OCI-LY1 (cell line): ENCODE measurements at regions not wholly inside any gene's neighbourhood (a gene's known extent, or its start where the extent isn't known, plus 50 kb on each side); places are given as distances from the start of the nearest gene placed in this dataset.

Experiments
- H2AFZ ChIP-seq: fragments of 200-600 bp; sonication (generic), shearing (Covaris generic); 2 replicates; pipeline ENCODE4 v1.6.0; 2014; ENCODE audit warnings: antibody characterized with exemption, mild to moderate bottlenecking, low read length
- H3F3A ChIP-seq: fragments of 200-600 bp; sonication (generic), shearing (Covaris generic); 2 replicates; pipeline ENCODE4 v1.6.0; 2014; ENCODE audit warnings: mild to moderate bottlenecking, antibody characterized with exemption, low read length, moderate library complexity; ENCODE audit not compliant: insufficient read depth
- H3K27ac ChIP-seq: fragments of 200-600 bp; sonication (generic); 2 replicates; pipeline ENCODE4 v1.5.1; 2014; ENCODE audit warnings: low read length, mixed run types, mild to moderate bottlenecking, low read depth; ENCODE audit not compliant: poor library complexity, severe bottlenecking
- H3K27me3 ChIP-seq: fragments of 200-600 bp; sonication (generic); 2 replicates; pipeline ENCODE4 v1.6.0; 2014; ENCODE audit warnings: antibody characterized with exemption, mild to moderate bottlenecking, low read length, moderate library complexity; ENCODE audit not compliant: insufficient read depth
- H3K36me3 ChIP-seq: fragments of 200-600 bp; sonication (generic); 2 replicates; pipeline ENCODE4 v1.6.1; 2014; ENCODE audit warnings: mild to moderate bottlenecking, antibody characterized with exemption, low read length, moderate library complexity, mixed read lengths; ENCODE audit not compliant: insufficient read depth
- H3K4me1 ChIP-seq: fragments of 200-600 bp; sonication (generic); 2 replicates; pipeline ENCODE4 v1.5.1; 2014; ENCODE audit warnings: mild to moderate bottlenecking, low read length, moderate library complexity; ENCODE audit not compliant: insufficient read depth, severe bottlenecking
- H3K4me2 ChIP-seq: fragments of 200-600 bp; sonication (generic), shearing (Covaris generic); 2 replicates; pipeline ENCODE4 v1.6.1; 2014; ENCODE audit warnings: low read length
- H3K4me3 ChIP-seq: fragments of 200-600 bp; sonication (generic); 2 replicates; pipeline ENCODE4 v1.5.1; 2014; ENCODE audit warnings: low read length, low read depth, mild to moderate bottlenecking, mixed read lengths; ENCODE audit not compliant: poor library complexity, severe bottlenecking
- H3K79me2 ChIP-seq: fragments of 200-600 bp; shearing (Covaris generic); 2 replicates; pipeline ENCODE4 v1.6.1; 2016; ENCODE audit warnings: mixed run types, low read length, mixed read lengths; ENCODE audit not compliant: insufficient read depth
- H3K9ac ChIP-seq: fragments of 200-600 bp; sonication (generic), shearing (Covaris generic); 2 replicates; pipeline ENCODE4 v1.6.1; 2014; ENCODE audit warnings: mild to moderate bottlenecking, low read length, mixed read lengths
- H3K9me2 ChIP-seq: fragments of 200-600 bp; sonication (generic), shearing (Covaris generic); 2 replicates; pipeline ENCODE4 v1.6.1; 2014; ENCODE audit warnings: low read depth, mild to moderate bottlenecking, low read length, mixed read lengths
- H3K9me3 ChIP-seq: fragments of 200-600 bp; shearing (Covaris generic); 2 replicates; pipeline ENCODE4 v1.6.1; 2014; ENCODE audit warnings: low read length, mixed read lengths
- H4K20me1 ChIP-seq: fragments of 200-600 bp; sonication (generic), shearing (Covaris generic); 2 replicates; pipeline ENCODE4 v1.6.0; 2016; ENCODE audit warnings: mild to moderate bottlenecking, low read length; ENCODE audit not compliant: insufficient read depth
- EZH2 ChIP-seq: fragments of 200-600 bp; sonication (generic), shearing (Covaris generic); IDR thresholded peaks from 2 replicates; pipeline ENCODE4 v1.8.0; 2017; ENCODE audit warnings: borderline replicate concordance, mixed run types, mild to moderate bottlenecking, antibody characterized with exemption, low read length, moderate library complexity, mixed read lengths
- TF ChIP-seq, protein P1 (sequence below): fragments of 200-600 bp; sonication (generic), shearing (Covaris generic); IDR thresholded peaks from 2 replicates; pipeline ENCODE4 v1.5.1; 2017; ENCODE audit warnings: mild to moderate bottlenecking, antibody characterized with exemption, low read length, moderate library complexity, mixed read lengths

DNA sequence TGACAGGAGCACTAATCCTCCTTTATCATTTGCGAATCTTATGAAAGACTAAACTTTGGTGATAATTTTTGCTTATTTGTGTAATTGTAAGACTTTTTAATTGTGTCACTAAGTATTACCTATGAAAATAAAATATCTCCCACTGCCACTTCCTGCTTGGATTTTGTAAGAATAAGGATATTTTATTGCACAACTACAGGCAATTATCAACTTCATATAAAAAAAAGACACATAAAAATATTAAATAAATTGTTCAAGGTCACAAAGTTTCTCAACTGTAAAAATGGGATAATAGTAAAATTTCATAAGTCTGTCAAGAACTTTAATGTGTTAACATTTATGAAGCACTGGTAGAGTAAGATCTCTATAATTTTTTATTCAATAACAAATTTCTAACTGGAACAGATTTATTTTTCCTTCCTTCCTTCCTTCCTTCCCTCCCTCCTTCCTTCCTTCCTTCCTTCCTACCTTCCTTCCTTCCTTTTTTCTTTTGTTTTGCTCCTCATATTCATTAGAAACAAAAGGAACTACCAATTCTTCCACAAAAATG lies 527.6 kb upstream of the FAM47C start:
- H3K9me2 ChIP-seq, result no peaks in the 10 kb centered on the region
- H3K9me3 ChIP-seq, result no peaks in the 10 kb centered on the region
- H3K4me1 ChIP-seq, result no peaks in the 10 kb centered on the region
- H3K9ac ChIP-seq, result no peak overlapping the region
- TF ChIP-seq, protein P1, sequence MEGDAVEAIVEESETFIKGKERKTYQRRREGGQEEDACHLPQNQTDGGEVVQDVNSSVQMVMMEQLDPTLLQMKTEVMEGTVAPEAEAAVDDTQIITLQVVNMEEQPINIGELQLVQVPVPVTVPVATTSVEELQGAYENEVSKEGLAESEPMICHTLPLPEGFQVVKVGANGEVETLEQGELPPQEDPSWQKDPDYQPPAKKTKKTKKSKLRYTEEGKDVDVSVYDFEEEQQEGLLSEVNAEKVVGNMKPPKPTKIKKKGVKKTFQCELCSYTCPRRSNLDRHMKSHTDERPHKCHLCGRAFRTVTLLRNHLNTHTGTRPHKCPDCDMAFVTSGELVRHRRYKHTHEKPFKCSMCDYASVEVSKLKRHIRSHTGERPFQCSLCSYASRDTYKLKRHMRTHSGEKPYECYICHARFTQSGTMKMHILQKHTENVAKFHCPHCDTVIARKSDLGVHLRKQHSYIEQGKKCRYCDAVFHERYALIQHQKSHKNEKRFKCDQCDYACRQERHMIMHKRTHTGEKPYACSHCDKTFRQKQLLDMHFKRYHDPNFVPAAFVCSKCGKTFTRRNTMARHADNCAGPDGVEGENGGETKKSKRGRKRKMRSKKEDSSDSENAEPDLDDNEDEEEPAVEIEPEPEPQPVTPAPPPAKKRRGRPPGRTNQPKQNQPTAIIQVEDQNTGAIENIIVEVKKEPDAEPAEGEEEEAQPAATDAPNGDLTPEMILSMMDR, result no peak
- no peak for TF ChIP-seq EZH2
- no peak overlapping the region for H3K27ac ChIP-seq
- no peak overlapping the region for H3K4me3 ChIP-seq
- H3K27me3 ChIP-seq, result no peaks in the 10 kb centered on the region
- no peak overlapping the region for H2AFZ ChIP-seq
- H3K79me2 ChIP-seq, result no peaks in the 10 kb centered on the region
- H3K36me3 ChIP-seq, result no peaks in the 10 kb centered on the region
- no peaks in the 10 kb centered on the region for H4K20me1 ChIP-seq
- no peaks in the 10 kb centered on the region for H3F3A ChIP-seq
- no peak overlapping the region for H3K4me2 ChIP-seq

DNA sequence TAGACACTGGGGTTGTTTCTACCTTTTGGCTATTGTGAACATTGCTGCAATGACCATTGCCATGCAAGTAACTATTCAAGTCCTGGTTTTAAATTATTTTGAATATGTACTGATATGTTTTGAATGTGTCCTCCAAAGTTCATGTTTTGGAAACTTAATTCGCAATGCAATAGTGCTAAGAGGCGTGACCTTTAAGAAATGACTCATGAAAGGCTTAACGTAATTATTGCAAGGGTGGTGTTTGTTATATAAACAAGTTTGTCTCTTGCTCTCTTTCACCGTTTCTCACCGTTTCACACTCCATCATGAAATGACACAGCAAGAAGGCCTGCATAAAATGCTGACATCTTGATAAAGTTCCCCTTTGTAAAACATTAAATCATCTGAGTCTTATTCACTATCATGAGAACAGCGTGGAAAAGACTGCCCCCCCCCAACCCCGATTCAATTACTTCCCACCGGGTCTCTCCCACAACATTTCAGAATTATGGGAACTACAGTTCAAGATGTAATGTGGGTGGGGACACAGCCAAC lies 506.9 kb upstream of the FAM47C start:
- H3K79me2 ChIP-seq, result no peaks in the 10 kb centered on the region
- H4K20me1 ChIP-seq, result no peaks in the 10 kb centered on the region
- TF ChIP-seq EZH2, result no peak
- TF ChIP-seq, protein P1, result no peak
- no peak overlapping the region for H3K27ac ChIP-seq
- no peaks in the 10 kb centered on the region for H3K4me1 ChIP-seq
- no peaks in the 10 kb centered on the region for H3K9me2 ChIP-seq
- no peaks in the 10 kb centered on the region for H3K36me3 ChIP-seq
- H3K9me3 ChIP-seq, result no peaks in the 10 kb centered on the region
- no peak overlapping the region for H3K9ac ChIP-seq
- H3K4me3 ChIP-seq, result no peak overlapping the region
- H3K4me2 ChIP-seq, result no peak overlapping the region
- no peaks in the 10 kb centered on the region for H3K27me3 ChIP-seq
- H3F3A ChIP-seq, result no peaks in the 10 kb centered on the region
- no peak overlapping the region for H2AFZ ChIP-seq

DNA sequence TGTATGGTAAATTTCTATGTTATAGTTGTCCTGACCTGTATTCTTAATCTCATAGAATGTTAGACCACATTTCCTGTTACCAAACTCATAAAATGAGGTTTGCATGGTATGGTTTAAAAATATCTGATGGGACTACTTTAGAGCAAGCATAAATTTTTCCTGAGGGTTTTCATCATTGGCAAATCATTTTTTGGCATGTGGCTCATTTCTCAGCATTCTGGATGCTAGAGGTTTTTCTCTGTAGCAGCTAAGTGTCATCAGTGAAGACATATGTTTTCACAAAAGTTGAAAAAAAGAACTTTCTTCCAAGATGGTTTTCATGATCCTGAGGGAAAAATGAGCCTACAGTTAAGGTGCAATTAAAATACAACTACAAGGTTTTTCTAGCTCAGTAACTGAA lies 503.5 kb upstream of the FAM47C start:
- TF ChIP-seq, protein P1, result no peak
- no peak for TF ChIP-seq EZH2
- no peaks in the 10 kb centered on the region for H4K20me1 ChIP-seq
- H3K9ac ChIP-seq, result no peak overlapping the region
- H3K4me1 ChIP-seq, result no peaks in the 10 kb centered on the region
- no peaks in the 10 kb centered on the region for H3K9me3 ChIP-seq
- no peak overlapping the region for H3K4me2 ChIP-seq
- H3K36me3 ChIP-seq, result no peaks in the 10 kb centered on the region
- no peak overlapping the region for H3K27ac ChIP-seq
- no peak overlapping the region for H3K4me3 ChIP-seq
- H2AFZ ChIP-seq, result no peak overlapping the region
- H3K79me2 ChIP-seq, result no peaks in the 10 kb centered on the region
- no peaks in the 10 kb centered on the region for H3F3A ChIP-seq
- no peaks in the 10 kb centered on the region for H3K27me3 ChIP-seq
- H3K9me2 ChIP-seq, result no peaks in the 10 kb centered on the region
